ENCODE measurements at regions not wholly inside any gene's neighbourhood (a gene's known extent, or its start where the extent isn't known, plus 50 kb on each side); places are given as distances from the start of the nearest gene placed in this dataset.

DNA sequence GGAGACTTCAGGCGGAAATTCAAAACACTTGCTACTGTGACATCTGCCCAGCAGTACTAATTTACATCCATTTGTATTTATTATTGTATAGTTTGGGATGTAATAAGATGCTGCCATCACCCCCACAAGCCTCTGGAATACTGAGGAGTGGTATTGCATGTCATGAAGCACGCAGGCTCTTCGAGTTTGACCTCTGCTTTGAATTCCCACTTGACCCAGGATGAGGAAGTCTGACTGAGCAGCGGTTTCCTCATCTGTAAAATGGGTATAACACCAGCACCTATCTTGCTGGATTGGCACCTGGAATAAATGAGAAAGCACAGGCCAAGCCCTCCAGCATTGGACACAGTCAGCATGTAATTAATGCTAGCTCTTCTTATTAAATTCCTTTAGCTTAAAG, 116.0 kb upstream of the DIO3 start:
- peaks cover 15% of the 10 kb centered on the region for H3K4me1 ChIP-seq (ENCODE audit: insufficient read depth, low read length)
- no peak overlapping the region for H3K4me2 ChIP-seq (ENCODE audit: insufficient read depth, low read length)
- no peak overlapping the region for H3K27ac ChIP-seq (ENCODE audit: low read depth, low read length)
- H3K79me2 ChIP-seq (ENCODE audit: insufficient read depth, low read length): no peaks in the 10 kb centered on the region
- TF ChIP-seq, protein P1, sequence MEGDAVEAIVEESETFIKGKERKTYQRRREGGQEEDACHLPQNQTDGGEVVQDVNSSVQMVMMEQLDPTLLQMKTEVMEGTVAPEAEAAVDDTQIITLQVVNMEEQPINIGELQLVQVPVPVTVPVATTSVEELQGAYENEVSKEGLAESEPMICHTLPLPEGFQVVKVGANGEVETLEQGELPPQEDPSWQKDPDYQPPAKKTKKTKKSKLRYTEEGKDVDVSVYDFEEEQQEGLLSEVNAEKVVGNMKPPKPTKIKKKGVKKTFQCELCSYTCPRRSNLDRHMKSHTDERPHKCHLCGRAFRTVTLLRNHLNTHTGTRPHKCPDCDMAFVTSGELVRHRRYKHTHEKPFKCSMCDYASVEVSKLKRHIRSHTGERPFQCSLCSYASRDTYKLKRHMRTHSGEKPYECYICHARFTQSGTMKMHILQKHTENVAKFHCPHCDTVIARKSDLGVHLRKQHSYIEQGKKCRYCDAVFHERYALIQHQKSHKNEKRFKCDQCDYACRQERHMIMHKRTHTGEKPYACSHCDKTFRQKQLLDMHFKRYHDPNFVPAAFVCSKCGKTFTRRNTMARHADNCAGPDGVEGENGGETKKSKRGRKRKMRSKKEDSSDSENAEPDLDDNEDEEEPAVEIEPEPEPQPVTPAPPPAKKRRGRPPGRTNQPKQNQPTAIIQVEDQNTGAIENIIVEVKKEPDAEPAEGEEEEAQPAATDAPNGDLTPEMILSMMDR (IDR thresholded peaks at IDR 0.05; ENCODE audit: extremely low read depth, low read depth, low read length): no peak
- no peaks in the 10 kb centered on the region for H3K36me3 ChIP-seq (ENCODE audit: insufficient read depth, low read length)
- peaks cover 14% of the 10 kb centered on the region for H3K27me3 ChIP-seq (ENCODE audit: insufficient read depth, low read length)
- no peak for DNase-seq (ENCODE audit: insufficient read length, low spot score, missing footprints)
- no peak overlapping the region for H2AFZ ChIP-seq (ENCODE audit: low read length)
- no peak overlapping the region for H3K4me3 ChIP-seq (ENCODE audit: insufficient read depth, low read length)
- no peaks in the 10 kb centered on the region for H3K9me3 ChIP-seq (ENCODE audit: low read depth, low read length)
- H4K20me1 ChIP-seq (ENCODE audit: insufficient read depth, low read length): no peaks in the 10 kb centered on the region

DNA sequence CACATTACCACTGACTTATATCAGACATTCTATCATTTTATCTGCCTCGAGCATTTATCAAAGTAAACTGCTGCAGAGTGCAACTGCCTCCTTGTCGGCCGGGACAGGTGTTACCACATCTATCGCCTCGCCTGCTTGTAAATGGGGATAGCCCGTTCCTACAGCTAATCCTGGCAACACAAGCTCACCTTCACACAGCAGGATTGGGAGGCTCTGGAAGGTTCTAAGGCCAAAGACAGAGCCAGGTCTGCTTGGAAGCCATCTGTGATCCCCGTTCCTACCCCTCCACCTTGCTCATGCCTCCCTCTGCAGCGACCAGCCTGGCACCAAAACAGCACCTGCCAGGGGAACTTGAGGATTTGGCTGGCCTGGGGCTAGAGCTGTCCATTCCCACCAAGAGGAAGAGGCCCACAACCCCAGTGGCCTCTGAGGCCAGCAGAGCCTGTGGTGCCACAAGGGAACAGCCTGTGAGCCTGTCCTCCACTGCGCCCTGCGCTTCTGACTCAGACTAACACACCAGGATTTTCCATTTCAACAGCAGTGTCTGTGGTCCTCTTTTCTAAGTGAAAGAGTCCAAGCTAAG, 114.8 kb upstream of the DIO3 start:
- H3K27me3 ChIP-seq (ENCODE audit: insufficient read depth, low read length): peaks cover 10% of the 10 kb centered on the region
- H3K9me3 ChIP-seq (ENCODE audit: low read depth, low read length): no peaks in the 10 kb centered on the region
- H3K79me2 ChIP-seq (ENCODE audit: insufficient read depth, low read length): no peaks in the 10 kb centered on the region
- no peak overlapping the region for H3K4me2 ChIP-seq (ENCODE audit: insufficient read depth, low read length)
- H4K20me1 ChIP-seq (ENCODE audit: insufficient read depth, low read length): no peaks in the 10 kb centered on the region
- H3K4me1 ChIP-seq (ENCODE audit: insufficient read depth, low read length): peaks cover 12% of the 10 kb centered on the region
- no peak overlapping the region for H3K4me3 ChIP-seq (ENCODE audit: insufficient read depth, low read length)
- no peak overlapping the region for H2AFZ ChIP-seq (ENCODE audit: low read length)
- no peak overlapping the region for H3K27ac ChIP-seq (ENCODE audit: low read depth, low read length)
- H3K36me3 ChIP-seq (ENCODE audit: insufficient read depth, low read length): no peaks in the 10 kb centered on the region
- DNase-seq (ENCODE audit: insufficient read length, low spot score, missing footprints): peak; percentile 46
- TF ChIP-seq, protein P1 (IDR thresholded peaks at IDR 0.05; ENCODE audit: extremely low read depth, low read depth, low read length): no peak

DNA sequence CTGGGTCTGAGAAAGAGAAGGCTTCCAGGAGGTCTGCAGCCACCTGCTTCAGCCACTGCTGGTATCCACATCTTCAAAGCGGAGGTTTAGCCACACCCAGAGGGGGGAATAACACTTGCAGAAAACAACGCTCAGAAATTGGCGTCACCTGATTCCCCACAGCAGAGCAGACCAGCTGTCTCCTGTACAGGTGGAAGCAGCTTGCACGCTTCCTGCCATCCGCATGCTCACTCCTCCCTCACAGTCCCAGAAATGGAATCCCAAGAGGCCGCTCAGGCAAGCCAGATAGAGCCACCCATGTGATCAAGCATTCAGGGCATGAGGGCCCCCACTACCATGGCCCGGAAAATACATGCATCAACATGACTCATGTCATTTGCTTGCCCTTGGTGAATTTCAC, 112.2 kb upstream of the DIO3 start:
- TF ChIP-seq, protein P1 (IDR thresholded peaks at IDR 0.05; ENCODE audit: extremely low read depth, low read depth, low read length): no peak
- Histone ChIP-seq H3K27me3 (ENCODE audit: insufficient read depth, low read length) (peaks cover 17% of the 10 kb centered on the region), H3K4me1 (ENCODE audit: insufficient read depth, low read length) (no peaks in the 10 kb centered on the region)

DNA sequence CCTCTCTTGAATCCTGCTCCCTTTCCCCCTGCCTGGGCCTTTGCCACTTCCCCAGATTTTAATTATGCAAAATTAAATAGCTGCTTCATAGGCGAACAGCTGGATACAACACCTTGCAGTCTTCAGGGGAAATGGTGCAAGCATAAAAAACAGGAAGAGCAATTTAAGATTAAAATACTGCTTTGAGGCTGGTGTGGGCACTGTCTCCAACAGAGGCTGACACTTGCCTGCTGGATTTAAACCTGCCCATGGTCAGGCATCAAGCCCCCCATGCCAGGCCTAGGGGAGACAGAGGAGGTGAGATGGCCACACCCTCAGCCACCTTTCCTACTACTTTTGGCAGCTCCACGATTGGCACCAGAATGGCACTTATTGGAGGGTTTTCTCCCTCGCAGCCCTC, 110.1 kb upstream of the DIO3 start:
- Histone ChIP-seq H4K20me1 (ENCODE audit: insufficient read depth, low read length) (no peaks in the 10 kb centered on the region), H2AFZ (ENCODE audit: low read length) (no peak overlapping the region), H3K36me3 (ENCODE audit: insufficient read depth, low read length) (no peaks in the 10 kb centered on the region), H3K4me3 (ENCODE audit: insufficient read depth, low read length) (no peak overlapping the region), H3K79me2 (ENCODE audit: insufficient read depth, low read length) (no peaks in the 10 kb centered on the region), H3K4me1 (ENCODE audit: insufficient read depth, low read length) (no peaks in the 10 kb centered on the region), H3K9me3 (ENCODE audit: low read depth, low read length) (no peaks in the 10 kb centered on the region), H3K4me2 (ENCODE audit: insufficient read depth, low read length) (no peak overlapping the region), H3K27ac (ENCODE audit: low read depth, low read length) (no peak overlapping the region), H3K27me3 (ENCODE audit: insufficient read depth, low read length) (peaks cover 27% of the 10 kb centered on the region)
- TF ChIP-seq, protein P1 (IDR thresholded peaks at IDR 0.05; ENCODE audit: extremely low read depth, low read depth, low read length): no peak
- DNase-seq (ENCODE audit: insufficient read length, low spot score, missing footprints): no peak

More for the DNA sequence above, 112.2 kb upstream of the DIO3 start:
- no peak for DNase-seq (ENCODE audit: insufficient read length, low spot score, missing footprints)
- Histone ChIP-seq H3K4me2 (ENCODE audit: insufficient read depth, low read length) (no peak overlapping the region), H4K20me1 (ENCODE audit: insufficient read depth, low read length) (no peaks in the 10 kb centered on the region), H2AFZ (ENCODE audit: low read length) (no peak overlapping the region), H3K27ac (ENCODE audit: low read depth, low read length) (no peak overlapping the region), H3K9me3 (ENCODE audit: low read depth, low read length) (no peaks in the 10 kb centered on the region), H3K4me3 (ENCODE audit: insufficient read depth, low read length) (no peak overlapping the region), H3K36me3 (ENCODE audit: insufficient read depth, low read length) (no peaks in the 10 kb centered on the region), H3K79me2 (ENCODE audit: insufficient read depth, low read length) (no peaks in the 10 kb centered on the region)
